HUDEP-2 (cell line): ENCODE measurements at regions not wholly inside any gene's neighbourhood (a gene's known extent, or its start where the extent isn't known, plus 50 kb on each side); places are given as distances from the start of the nearest gene placed in this dataset.
A peak's percentile ranks its signal among the peaks of the same experiment; 100 is the strongest.
"Not testable (repeated sequence)": the region's sequence is repeated elsewhere in the genome, so short reads cannot be mapped to it uniquely, and the experiment has no call there.

Experiments
- DNase-seq, 76 experiments: peaks; one replicate each; lab custom pipeline; 2025; ENCODE audit not compliant: unreplicated experiment in 76 of 76; lab: John Stamatoyannopoulos, UW

GRCh38 chr4:8685831-8686230 lies 93.3 kb downstream of the CPZ start:
- DNase-seq, result no peak

GRCh38 chr4:8683462-8683861 lies 90.9 kb downstream of the CPZ start:
- DNase-seq, result no peak

- no peak for DNase-seq
Measured at GRCh38 chr4:8682725-8683124, 90.2 kb downstream of the CPZ start.

GRCh38 chr4:8682296-8682695 lies 89.7 kb downstream of the CPZ start:
- no peak for DNase-seq

GRCh38 chr4:8681391-8681790 lies 88.8 kb downstream of the CPZ start:
- no peak for DNase-seq

GRCh38 chr4:8679032-8679431 lies 86.5 kb downstream of the CPZ start:
- DNase-seq, result no peak

DNA sequence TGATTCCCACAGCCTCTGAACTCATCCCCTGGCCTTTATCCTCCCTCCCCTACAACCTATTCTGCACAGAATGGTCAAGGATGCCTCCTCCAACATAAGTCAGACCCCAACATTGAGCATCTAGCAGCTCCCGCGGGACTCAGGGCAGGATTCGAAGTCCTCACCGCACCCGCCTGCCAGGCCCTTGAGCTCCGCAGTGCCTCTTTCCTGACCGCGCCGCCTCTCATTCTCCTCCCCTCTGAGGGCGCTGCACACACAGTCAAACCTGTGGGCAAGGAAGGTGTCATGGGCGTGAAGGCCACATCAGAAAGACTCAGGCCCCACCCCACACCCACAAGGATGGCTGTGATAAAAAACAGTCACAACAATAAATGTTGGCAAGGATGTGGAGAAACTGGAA lies 84.1 kb downstream of the CPZ start:
- DNase-seq, result no peak

GRCh38 chr4:8675906-8676305 lies 83.3 kb downstream of the CPZ start:
- no peak for DNase-seq

DNA sequence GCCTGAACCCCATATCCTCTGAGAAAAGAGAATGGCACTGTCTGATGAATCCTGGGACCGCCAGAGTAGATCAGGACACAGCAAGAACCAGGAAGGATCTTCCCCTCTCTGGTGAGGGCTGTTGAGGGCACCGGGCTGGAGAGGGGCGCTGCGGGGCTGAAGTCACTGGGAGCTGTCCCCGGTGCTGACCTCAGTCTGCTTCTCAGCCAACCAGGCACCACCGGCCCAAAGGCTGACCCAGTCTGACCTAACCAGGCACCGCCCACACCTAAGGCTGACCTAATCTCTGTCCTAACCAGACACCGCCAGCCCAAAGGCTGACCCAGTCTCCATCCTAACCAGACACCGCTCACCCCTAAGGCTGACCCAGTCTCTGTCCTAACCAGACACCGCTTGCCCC lies 82.8 kb downstream of the CPZ start:
- DNase-seq, result peak in 13 of 76 experiments; percentile 1 to 43 (median 5)

DNA sequence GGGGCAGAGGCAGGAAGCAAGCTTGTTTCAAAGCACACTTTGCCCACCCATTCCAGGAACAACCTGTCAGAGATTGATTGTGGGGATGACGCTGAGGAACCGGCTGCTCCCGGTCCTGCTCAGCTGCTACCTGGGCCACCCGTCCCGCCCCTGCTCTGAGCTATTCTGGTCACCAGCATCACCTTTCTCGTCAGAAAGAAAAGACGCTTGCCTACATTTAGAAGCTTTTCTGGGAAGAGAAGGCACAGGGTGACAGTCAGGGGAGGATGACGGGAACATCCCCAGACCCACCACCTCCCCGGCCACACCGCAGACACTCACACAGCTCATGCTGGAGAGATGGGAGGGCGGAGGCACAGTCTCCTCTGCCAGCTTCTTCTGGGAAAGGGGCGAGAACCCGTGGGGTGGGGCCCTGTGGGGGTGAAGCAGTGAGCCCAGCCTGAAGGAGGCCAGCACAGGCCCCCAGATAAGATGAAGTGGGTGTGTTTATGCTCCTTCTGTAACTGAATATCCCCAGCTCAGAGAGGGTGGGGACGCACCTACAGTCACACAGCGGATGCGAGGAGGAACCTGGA lies 81.8 kb downstream of the CPZ start:
- no peak for DNase-seq

- DNase-seq, result not testable (repeated sequence)
Measured at GRCh38 chr4:8673106-8673505, 80.5 kb downstream of the CPZ start.

- no peak for DNase-seq
Measured at GRCh38 chr4:8672486-8672885, 79.9 kb downstream of the CPZ start.

DNA sequence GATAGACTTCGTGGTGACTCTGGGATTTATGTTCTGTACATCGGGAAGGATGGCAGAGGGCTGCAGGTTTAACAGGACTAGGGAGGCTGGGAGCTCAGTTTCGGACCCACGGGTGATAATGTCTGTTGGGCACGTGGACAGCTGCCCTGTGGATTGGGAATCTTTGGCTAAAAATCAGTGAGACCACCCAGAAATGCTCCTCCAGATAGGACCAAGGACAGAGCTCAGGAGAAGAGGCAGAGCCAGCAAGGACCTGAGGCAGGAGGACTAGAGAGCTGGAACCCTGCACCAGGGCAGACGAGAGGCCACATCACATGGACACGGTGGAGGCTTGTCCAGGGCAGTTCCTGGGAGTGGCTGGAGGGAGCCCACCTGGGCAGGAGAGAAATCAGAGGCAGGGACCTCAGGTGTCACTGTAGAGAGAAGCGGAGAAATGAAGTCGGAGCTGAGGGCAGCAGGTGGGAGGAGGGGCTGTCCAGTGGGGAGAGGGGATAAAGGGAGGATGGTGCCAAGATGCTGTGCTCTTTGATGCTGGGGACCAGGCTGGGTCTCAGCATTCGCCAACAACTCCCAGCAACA lies 79.2 kb downstream of the CPZ start:
- DNase-seq, result no peak
